RPMI8226 (cell line): ENCODE measurements at regions not wholly inside any gene's neighbourhood (a gene's known extent, or its start where the extent isn't known, plus 50 kb on each side); places are given as distances from the start of the nearest gene placed in this dataset.
A peak's percentile ranks its signal among the peaks of the same experiment; 100 is the strongest.
"Not testable (repeated sequence)": the region's sequence is repeated elsewhere in the genome, so short reads cannot be mapped to it uniquely, and the experiment has no call there.

Source experiments
- DNase-seq: peaks from one replicate; pipeline ENCODE4 v3.0.0-alpha.2; 2015

GRCh38 chr7:113030489-113030888, 56.1 kb downstream of the GPR85 start:
- DNase-seq, result no peak

GRCh38 chr7:113026941-113027340, 59.7 kb downstream of the GPR85 start:
- no peak for DNase-seq

- not testable (repeated sequence) for DNase-seq
Measured at GRCh38 chr7:113017144-113017857, 69.3 kb downstream of the GPR85 start.

- DNase-seq, result peak; percentile 33
Measured at GRCh38 chr7:113015034-113015645, 71.5 kb downstream of the GPR85 start.

- DNase-seq, result no peak
Measured at GRCh38 chr7:113013761-113014449, 72.7 kb downstream of the GPR85 start.

GRCh38 chr7:113012862-113013261, 73.8 kb downstream of the GPR85 start:
- not testable (repeated sequence) for DNase-seq

- DNase-seq, result no peak
Measured at GRCh38 chr7:113010377-113010776, 76.2 kb downstream of the GPR85 start.

GRCh38 chr7:113008755-113009154, 77.9 kb downstream of the GPR85 start:
- no peak for DNase-seq

GRCh38 chr7:113004726-113005454, 81.7 kb downstream of the GPR85 start:
- no peak for DNase-seq

- DNase-seq, result no peak
Measured at GRCh38 chr7:113000316-113001020, 86.2 kb downstream of the GPR85 start.

- no peak for DNase-seq
Measured at GRCh38 chr7:112997831-112998230, 88.8 kb downstream of the GPR85 start.

- no peak for DNase-seq
Measured at GRCh38 chr7:112996331-112996871, 90.2 kb downstream of the GPR85 start.

GRCh38 chr7:112995059-112995824, 91.4 kb downstream of the GPR85 start:
- DNase-seq, result no peak

- no peak for DNase-seq
Measured at GRCh38 chr7:112994656-112995055, 92.0 kb downstream of the GPR85 start.

GRCh38 chr7:112990624-112991023, 96.0 kb downstream of the GPR85 start:
- no peak for DNase-seq

- no peak for DNase-seq
Measured at GRCh38 chr7:112989531-112989930, 97.1 kb downstream of the GPR85 start.

GRCh38 chr7:112987171-112987570, 99.5 kb downstream of the GPR85 start:
- no peak for DNase-seq

GRCh38 chr7:112986256-112987031, 100.2 kb downstream of the GPR85 start:
- DNase-seq, result no peak

GRCh38 chr7:112985377-112985987, 101.1 kb downstream of the GPR85 start:
- no peak for DNase-seq

- DNase-seq, result no peak
Measured at GRCh38 chr7:112982441-112983063, 104.1 kb downstream of the GPR85 start.
